ENCODE measurements at regions not wholly inside any gene's neighbourhood (a gene's known extent, or its start where the extent isn't known, plus 50 kb on each side); places are given as distances from the start of the nearest gene placed in this dataset.
"Not testable (repeated sequence)": the region's sequence is repeated elsewhere in the genome, so short reads cannot be mapped to it uniquely, and the experiment has no call there.

DNA sequence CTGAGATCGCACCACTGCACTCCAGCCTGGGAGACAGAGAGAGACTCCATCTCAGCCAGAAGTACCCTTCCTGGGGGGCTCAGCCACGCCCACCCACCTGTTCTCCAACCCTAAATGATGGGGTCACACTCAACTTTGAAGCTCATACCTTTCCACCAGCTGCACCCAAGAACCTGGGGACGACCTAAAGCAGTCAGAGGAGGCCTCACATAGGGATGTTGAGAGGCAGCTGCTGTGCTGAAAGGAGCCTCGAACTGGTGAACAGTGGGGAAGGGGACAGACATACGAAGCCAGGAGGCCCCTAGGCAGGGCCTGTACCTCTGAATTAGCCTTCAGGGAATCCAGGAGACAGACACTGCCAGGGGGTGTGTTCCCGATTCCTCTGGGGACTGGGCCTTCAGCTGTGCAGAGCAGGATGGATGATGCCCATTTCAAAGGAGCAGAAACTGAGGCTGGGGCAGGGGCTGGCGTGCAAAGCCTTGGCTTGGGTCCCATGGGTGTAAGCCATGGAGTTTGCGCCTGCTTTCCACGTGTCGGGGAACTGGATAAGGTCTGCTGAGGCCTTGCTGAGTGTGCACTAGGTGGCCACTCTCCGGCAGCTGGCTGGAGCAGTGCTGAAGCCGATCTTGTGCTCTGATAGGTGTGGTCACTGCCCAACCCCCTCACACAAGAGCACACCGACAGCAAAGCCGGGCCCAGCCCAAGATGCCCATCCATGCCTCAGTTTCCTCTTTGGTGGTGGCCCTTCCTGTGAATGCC lies 130.8 kb downstream of the CPZ start:
- ATAC-seq = no peak
- Mint-ChIP-seq H3K27me3 (peaks cover 13% of the 10 kb centered on the region), H3K36me3 (ENCODE audit: low read depth) (no peaks in the 10 kb centered on the region), H3K4me3 (no peak overlapping the region), H3K27ac (no peak overlapping the region), H3K4me1 (no peaks in the 10 kb centered on the region)
- no peak for DNase-seq
- H3K9me3 ChIP-seq (ENCODE audit: control insufficient read depth, low read length, poor library complexity, severe bottlenecking) = no peaks in the 10 kb centered on the region

DNA sequence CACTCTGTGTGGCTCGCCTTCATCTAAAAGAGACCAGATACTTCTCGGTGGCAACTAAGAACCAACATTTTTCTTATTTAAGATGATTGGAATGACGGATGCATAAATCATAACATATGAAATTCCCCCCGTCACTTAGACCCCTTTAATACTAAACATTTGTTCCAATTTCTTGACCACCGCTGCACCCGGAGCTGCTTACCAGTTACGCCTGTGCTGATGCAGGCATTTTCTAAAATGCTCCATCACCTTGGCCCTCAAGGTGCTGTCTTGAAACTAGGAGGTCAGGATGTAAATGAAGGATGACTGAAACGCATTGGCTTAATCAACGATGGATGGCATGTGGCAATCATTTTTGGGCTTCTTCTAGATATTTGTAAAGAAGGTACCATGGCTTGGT lies 130.0 kb downstream of the CPZ start:
- Mint-ChIP-seq H3K4me3 (no peak overlapping the region), H3K36me3 (ENCODE audit: low read depth) (no peaks in the 10 kb centered on the region), H3K27me3 (peaks cover 9% of the 10 kb centered on the region), H3K4me1 (no peaks in the 10 kb centered on the region), H3K27ac (no peak overlapping the region)
- DNase-seq (no peak), ATAC-seq (no peak)
- H3K9me3 ChIP-seq (ENCODE audit: control insufficient read depth, low read length, poor library complexity, severe bottlenecking) = no peaks in the 10 kb centered on the region

DNA sequence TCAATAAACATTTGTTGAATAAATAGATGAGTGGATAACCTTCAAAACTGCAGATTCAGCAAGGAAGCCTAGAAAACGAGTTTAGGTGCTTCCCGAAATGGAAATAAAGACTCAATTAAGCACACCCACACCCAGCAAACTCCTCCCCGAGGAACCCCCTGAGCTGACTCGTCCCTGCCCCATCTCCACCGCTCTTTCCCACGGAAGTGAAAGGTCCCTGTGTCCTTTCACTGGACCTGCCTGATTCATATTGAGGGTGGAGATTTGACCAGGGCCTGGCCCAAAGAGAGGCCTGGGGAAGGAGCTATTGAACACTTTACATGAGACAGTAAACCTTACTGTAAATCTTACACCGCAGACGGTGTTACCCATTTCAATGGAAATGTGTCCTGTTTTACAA lies 129.1 kb downstream of the CPZ start:
- no peaks in the 10 kb centered on the region for H3K36me3 Mint-ChIP-seq (ENCODE audit: low read depth)
- ATAC-seq (no peak), DNase-seq (no peak)
- no peaks in the 10 kb centered on the region for H3K27me3 Mint-ChIP-seq
- no peaks in the 10 kb centered on the region for H3K9me3 ChIP-seq (ENCODE audit: control insufficient read depth, low read length, poor library complexity, severe bottlenecking)
- no peak overlapping the region for H3K27ac Mint-ChIP-seq
- H3K4me1 Mint-ChIP-seq = no peaks in the 10 kb centered on the region
- no peak overlapping the region for H3K4me3 Mint-ChIP-seq

DNA sequence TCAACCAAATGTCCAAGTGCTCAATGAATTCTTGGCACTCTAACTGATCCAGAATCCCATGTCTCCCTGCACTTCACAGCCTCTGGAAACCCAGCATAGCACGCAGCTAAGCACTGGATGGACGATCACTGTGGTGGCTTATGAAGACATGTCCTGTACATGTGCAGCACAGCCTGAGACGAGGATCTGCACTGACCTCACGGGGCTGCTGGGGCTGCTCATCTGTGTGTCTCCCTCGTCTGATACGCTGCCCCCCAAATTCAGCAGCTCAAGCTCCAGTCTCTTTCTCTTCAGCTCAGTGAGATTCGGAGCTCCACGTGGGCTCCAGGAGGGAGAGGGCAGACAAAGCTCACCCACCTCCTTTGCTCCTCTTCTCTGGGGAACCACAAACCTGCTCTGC lies 126.9 kb downstream of the CPZ start:
- Mint-ChIP-seq H3K27me3 (no peaks in the 10 kb centered on the region), H3K4me1 (no peaks in the 10 kb centered on the region), H3K27ac (no peak overlapping the region), H3K36me3 (ENCODE audit: low read depth) (no peaks in the 10 kb centered on the region), H3K4me3 (no peak overlapping the region)
- ATAC-seq (no peak), DNase-seq (no peak)
- H3K9me3 ChIP-seq (ENCODE audit: control insufficient read depth, low read length, poor library complexity, severe bottlenecking) = no peaks in the 10 kb centered on the region

DNA sequence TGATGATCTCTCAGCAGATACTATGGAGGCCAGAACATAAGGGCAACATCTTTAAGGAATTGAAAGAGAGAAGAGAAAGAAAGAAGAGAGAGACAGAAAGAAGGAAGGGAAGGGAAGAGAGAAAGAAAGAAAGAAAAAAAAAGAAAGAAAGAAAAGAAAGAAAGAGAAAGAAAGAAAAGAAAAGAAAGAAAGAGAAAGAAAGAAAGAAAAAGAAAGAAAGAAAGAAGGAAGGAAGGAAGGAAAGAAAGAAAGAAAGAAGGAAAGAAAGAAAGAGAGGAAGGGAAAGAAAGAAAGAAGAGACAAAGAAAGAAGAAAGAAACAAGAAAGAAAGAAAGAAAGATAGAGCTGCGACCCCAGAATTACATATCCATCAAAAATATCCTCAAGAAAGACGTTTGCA lies 124.9 kb downstream of the CPZ start:
- not testable (repeated sequence) for H3K9me3 ChIP-seq (ENCODE audit: control insufficient read depth, low read length, poor library complexity, severe bottlenecking); H3K36me3 Mint-ChIP-seq (ENCODE audit: low read depth); DNase-seq; H3K27ac Mint-ChIP-seq; ATAC-seq; H3K27me3 Mint-ChIP-seq; H3K4me3 Mint-ChIP-seq; H3K4me1 Mint-ChIP-seq

DNA sequence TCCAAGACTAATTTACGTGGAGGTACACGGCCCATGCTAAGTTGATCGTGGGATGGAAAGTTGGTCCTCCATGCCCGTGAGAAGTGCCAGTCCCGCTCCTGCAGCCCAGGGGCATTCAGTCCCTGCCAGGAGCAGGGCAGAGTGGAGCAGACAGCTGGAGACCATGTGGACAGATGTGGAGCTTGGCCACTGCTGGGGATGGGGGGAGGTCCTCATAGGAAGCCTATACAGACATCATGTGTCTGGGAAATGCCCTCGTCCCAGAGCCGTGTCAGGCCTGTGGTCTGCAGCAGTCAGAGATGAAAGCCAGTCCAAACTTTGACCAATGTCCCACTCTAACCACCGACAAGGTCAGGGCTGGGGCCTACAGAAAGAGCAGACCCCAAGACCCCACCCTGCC lies 118.4 kb downstream of the CPZ start:
- H3K4me1 Mint-ChIP-seq = no peaks in the 10 kb centered on the region
- no peaks in the 10 kb centered on the region for H3K9me3 ChIP-seq (ENCODE audit: control insufficient read depth, low read length, poor library complexity, severe bottlenecking)
- H3K36me3 Mint-ChIP-seq (ENCODE audit: low read depth) = no peaks in the 10 kb centered on the region
- no peak for ATAC-seq
- no peak overlapping the region for H3K4me3 Mint-ChIP-seq
- no peak overlapping the region for H3K27ac Mint-ChIP-seq
- peaks cover 6% of the 10 kb centered on the region for H3K27me3 Mint-ChIP-seq
- no peak for DNase-seq

DNA sequence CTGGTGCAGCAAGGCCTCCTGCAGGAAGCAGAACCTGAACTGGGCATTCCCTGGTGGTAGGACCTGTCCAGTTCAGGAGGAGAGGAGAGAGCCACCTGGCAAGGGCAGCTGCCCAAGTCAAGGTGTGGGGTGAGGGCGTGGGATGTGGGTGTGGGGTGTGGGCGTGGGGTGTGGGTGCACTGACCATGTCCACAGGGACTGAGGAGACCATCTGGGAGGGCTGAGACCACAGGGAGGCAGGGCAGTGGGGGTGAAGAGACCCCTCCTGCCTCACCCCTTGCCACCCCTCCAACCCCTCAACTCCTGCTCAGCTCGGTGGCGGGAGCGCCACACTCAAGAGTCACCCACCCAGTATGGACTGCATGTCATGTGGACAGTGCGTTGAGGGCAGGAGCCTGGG lies 117.9 kb downstream of the CPZ start:
- no peak for ATAC-seq
- DNase-seq = no peak
- Mint-ChIP-seq H3K36me3 (ENCODE audit: low read depth) (no peaks in the 10 kb centered on the region), H3K4me3 (no peak overlapping the region), H3K27me3 (peaks cover 6% of the 10 kb centered on the region), H3K27ac (no peak overlapping the region), H3K4me1 (no peaks in the 10 kb centered on the region)
- H3K9me3 ChIP-seq (ENCODE audit: control insufficient read depth, low read length, poor library complexity, severe bottlenecking) = no peaks in the 10 kb centered on the region

DNA sequence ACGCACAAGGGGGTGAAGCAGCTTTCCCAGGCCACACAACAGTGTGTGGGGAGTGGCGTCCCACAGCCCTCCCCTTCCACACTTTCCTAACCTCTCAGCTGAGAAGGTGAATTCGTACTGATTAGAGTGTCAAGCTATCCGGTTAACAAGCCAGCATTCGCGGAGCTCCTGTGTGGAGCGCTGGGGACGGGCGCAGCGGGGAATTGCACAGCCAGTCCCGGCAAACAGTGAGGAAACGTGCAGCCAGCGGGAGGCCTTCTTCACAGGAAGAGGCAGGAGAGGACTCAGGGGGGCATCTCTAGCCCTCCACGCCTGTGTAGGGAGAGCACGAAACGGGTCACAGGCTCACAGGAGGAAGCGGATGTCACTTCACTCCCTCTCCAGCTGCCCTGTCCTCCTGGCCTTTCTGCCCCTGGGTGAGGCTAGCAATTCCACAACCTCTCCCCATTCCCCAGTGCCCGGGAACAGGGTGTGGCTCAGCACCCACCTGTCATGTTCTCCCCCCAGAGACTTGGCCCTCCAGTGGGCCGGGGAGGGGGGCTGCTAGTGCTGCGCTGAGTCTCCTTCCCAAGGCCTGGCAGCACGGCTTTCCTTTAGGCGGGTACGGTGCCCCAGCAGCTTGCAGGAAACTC lies 117.3 kb downstream of the CPZ start:
- H3K9me3 ChIP-seq (ENCODE audit: control insufficient read depth, low read length, poor library complexity, severe bottlenecking) = no peaks in the 10 kb centered on the region
- Mint-ChIP-seq H3K4me3 (no peak overlapping the region), H3K27ac (no peak overlapping the region), H3K36me3 (ENCODE audit: low read depth) (no peaks in the 10 kb centered on the region), H3K4me1 (no peaks in the 10 kb centered on the region), H3K27me3 (peaks cover 6% of the 10 kb centered on the region)
- no peak for ATAC-seq
- no peak for DNase-seq

DNA sequence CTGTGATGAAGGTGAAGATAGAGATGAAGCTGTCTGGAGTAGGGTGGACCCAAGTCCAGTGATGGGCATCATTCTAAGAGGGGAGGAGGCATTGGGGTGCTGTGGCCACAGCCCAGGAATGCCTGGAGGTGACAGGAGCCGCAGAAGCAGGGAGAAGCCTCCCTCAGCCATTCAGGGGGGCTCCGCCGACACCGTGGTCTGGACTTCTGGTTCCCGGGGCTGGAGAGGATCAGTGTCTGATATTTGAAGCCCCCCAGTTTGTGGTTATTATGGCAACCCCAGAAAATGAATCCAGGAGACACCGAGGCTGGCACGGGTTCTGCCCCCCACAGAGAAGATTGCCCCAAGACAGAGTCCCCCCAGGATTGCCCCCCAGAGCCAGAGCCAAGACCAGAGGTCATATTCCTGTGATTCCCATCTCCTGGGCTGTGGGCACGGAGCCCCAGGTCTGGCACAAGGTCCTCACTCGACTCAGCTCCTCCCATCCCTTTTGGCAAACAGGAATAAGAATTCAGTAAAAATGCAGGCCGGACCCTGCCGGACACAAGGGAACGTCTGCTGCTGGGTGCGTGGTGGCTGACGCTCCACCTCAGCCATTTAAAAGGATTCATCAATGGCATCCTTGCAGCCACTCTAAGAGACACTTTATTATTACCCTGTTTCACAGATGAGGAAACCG lies 116.6 kb downstream of the CPZ start:
- ATAC-seq (no peak), DNase-seq (no peak)
- peaks cover 6% of the 10 kb centered on the region for H3K27me3 Mint-ChIP-seq
- H3K9me3 ChIP-seq (ENCODE audit: control insufficient read depth, low read length, poor library complexity, severe bottlenecking) = no peaks in the 10 kb centered on the region
- H3K4me3 Mint-ChIP-seq = peak overlapping the region; percentile 15
- no peak overlapping the region for H3K27ac Mint-ChIP-seq
- H3K4me1 Mint-ChIP-seq = no peaks in the 10 kb centered on the region
- no peaks in the 10 kb centered on the region for H3K36me3 Mint-ChIP-seq (ENCODE audit: low read depth)

DNA sequence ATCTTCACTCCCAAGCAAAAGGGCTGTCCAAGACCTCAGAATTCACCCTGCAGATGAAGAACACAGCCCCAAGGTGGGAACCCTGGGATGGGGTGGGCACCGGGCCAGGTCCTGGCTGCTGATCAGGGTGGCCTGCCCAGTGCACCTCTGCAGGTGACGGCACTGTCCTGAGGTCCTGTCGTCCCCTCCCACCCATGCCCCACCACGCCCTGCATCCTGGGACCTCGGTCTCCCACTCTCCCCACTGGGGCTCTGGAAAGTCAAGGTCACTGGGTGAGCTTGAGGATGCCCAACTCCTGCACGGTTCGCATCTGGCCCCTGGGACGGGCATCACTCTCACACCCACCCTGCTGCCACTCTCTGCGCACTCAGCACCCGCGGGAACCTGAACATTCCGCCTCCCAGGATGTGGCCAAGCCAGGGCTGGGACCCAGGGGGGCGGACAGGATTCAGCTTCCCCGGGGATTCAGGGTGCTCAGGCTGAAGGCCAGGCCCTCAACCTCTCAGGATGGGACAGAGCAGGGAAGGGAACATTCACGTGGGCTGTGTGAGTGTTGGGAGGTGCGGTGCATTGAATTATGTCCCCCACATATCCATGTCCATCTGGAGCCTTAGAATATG lies 115.9 kb downstream of the CPZ start:
- ATAC-seq (no peak), DNase-seq (no peak)
- H3K27ac Mint-ChIP-seq = no peak overlapping the region
- peak overlapping the region; percentile 15 for H3K4me3 Mint-ChIP-seq
- H3K9me3 ChIP-seq (ENCODE audit: control insufficient read depth, low read length, poor library complexity, severe bottlenecking) = no peaks in the 10 kb centered on the region
- H3K4me1 Mint-ChIP-seq = no peaks in the 10 kb centered on the region
- no peaks in the 10 kb centered on the region for H3K36me3 Mint-ChIP-seq (ENCODE audit: low read depth)
- H3K27me3 Mint-ChIP-seq = peaks cover 6% of the 10 kb centered on the region

DNA sequence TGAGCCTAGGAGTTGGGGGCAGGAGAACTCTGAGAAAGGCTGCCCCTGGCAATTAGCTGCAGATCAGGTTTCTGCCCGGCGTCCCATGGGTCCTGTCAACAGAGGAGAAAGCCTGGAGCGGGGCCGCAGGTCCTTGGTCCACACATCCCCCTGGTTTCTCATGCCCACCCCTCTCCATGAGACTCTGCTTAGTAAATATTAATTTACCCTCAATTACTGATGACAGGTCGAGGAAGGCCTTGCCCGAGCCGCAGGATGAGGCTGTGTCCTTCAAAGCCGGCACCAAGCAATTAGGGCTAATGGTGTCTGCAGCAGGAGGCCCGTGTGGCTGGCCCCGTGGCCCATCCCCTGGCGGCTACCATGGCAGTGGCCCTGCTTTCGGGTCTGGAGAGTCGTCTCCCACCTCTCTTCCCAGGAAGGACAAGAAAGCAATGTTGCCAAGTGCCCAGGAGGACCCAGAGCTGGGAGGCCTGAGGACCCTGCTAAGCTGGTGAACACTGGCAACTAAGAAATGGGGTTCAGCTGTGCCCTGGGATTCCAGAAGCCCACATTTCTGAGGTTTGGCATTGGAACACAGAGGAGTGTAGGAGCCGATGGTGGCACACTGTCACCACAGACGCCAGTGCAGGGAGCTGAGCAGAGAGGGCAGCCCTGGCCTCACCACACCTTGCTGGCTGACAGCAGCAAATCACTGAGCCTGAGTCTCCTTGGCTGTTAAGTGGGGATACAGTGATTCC lies 114.6 kb downstream of the CPZ start:
- no peak for ATAC-seq
- H3K4me3 Mint-ChIP-seq = no peak overlapping the region
- no peaks in the 10 kb centered on the region for H3K9me3 ChIP-seq (ENCODE audit: control insufficient read depth, low read length, poor library complexity, severe bottlenecking)
- peaks cover 1% of the 10 kb centered on the region for H3K4me1 Mint-ChIP-seq
- H3K27me3 Mint-ChIP-seq = peaks cover 16% of the 10 kb centered on the region
- H3K36me3 Mint-ChIP-seq (ENCODE audit: low read depth) = no peaks in the 10 kb centered on the region
- no peak overlapping the region for H3K27ac Mint-ChIP-seq
- peak in 1 of 3 donors; percentile 0 for DNase-seq

DNA sequence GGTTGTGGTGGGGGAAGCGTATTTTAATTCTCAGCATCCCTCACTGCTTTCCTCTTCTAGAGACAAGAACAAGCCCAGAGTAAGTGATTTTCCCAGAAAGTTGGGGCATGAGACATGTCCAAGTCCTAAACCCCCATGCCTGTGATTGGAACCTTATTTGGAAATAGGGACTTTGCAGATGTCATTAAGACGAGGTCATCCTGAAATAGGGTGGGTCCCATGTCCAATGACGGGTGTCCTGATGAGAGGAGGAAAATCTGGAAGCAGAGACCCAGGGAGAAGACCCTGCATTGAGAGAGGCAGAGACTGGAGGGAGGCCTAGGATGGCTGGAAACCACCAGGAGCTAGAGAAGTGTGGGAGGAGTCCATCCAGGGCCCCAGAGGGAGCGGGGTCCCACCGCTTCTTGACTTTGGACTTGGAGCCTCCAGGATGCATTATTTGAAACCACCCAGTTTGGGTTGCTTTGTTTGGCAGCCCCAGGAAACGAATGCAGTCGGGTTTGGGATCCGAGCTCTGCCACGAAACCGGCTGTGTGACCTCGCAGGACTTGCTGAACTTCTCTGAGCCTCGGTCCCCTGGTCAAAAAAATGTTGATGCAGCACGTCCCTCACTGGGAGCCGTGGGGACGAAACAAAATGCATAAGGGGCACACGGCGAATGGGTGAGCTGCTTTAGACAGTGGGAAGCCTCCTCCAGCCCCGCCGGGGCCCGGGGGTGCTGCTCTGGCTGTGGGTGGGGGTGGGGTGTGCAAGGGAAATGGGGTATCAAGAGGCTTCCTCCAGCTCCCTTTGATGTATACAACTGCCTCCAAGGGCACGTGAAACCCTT lies 113.9 kb downstream of the CPZ start:
- DNase-seq = peak in 1 of 3 donors; percentile 1
- no peaks in the 10 kb centered on the region for H3K36me3 Mint-ChIP-seq (ENCODE audit: low read depth)
- H3K27me3 Mint-ChIP-seq = peaks cover 19% of the 10 kb centered on the region
- H3K4me1 Mint-ChIP-seq = peaks cover 2% of the 10 kb centered on the region
- no peaks in the 10 kb centered on the region for H3K9me3 ChIP-seq (ENCODE audit: control insufficient read depth, low read length, poor library complexity, severe bottlenecking)
- H3K4me3 Mint-ChIP-seq = no peak overlapping the region
- H3K27ac Mint-ChIP-seq = no peak overlapping the region
- ATAC-seq = no peak
